Heart left ventricle (tissue), 13 donors: ENCODE measurements at regions not wholly inside any gene's neighbourhood (a gene's known extent, or its start where the extent isn't known, plus 50 kb on each side); places are given as distances from the start of the nearest gene placed in this dataset.

Experiments
- POLR2A ChIP-seq, 2 donors: fragments of 450-650 bp; IDR thresholded peaks; one replicate each; pipeline ENCODE4 v1.6.1; 2017; ENCODE audit warnings: antibody characterized with exemption in 2 of 2, mild to moderate bottlenecking in 2 of 2, moderate library complexity in 2 of 2
- TF ChIP-seq, protein P1 (sequence below), 12 donors: fragments of 200-600 bp; sonication (generic) in 4 of 12; IDR thresholded peaks; one replicate each; pipeline versions ENCODE4 v1.5.0 to v1.8.0; 2018 to 2022; ENCODE audit warnings: antibody characterized with exemption in 12 of 12, mild to moderate bottlenecking in 5 of 12
- donor health status: ischemic (EF 13 %, LVEDD 7.1; RV severe dilation, severe dysfunction).
- donor health status: DM: no; HTN: yes; CAD: no.
- donor health status: DM: no; HTN: no; CAD: no.
- donor health status: ischemic (EF 25% LVEDD 6.9; RV normal size, moderate dysfunction).
- donor health status: ischemic (EF 25% LVEDD 5.7; RV mildly dilated, moderate dysfunction).
- donor health status: ischemic (EF 35%, LVEDD 5.7; RV mildly dilated, moderate dysfunction).
- donor health status: nonischemic (EF 11% LVEDD 7.7; RV severe dilation, severe dysfunction).
- donor health status: DM: yes; HTN: yes; CAD: no.
- donor health status: PGD.
- donor health status: ischemic (EF 29% LVEDD 5.4; RV normal size, mild dysfunction).
- donor health status: nonischemic (EF 23%, LVEDD 6.1; RV moderate dilation, normal function).

- TF ChIP-seq, protein P1, sequence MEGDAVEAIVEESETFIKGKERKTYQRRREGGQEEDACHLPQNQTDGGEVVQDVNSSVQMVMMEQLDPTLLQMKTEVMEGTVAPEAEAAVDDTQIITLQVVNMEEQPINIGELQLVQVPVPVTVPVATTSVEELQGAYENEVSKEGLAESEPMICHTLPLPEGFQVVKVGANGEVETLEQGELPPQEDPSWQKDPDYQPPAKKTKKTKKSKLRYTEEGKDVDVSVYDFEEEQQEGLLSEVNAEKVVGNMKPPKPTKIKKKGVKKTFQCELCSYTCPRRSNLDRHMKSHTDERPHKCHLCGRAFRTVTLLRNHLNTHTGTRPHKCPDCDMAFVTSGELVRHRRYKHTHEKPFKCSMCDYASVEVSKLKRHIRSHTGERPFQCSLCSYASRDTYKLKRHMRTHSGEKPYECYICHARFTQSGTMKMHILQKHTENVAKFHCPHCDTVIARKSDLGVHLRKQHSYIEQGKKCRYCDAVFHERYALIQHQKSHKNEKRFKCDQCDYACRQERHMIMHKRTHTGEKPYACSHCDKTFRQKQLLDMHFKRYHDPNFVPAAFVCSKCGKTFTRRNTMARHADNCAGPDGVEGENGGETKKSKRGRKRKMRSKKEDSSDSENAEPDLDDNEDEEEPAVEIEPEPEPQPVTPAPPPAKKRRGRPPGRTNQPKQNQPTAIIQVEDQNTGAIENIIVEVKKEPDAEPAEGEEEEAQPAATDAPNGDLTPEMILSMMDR (IDR thresholded peaks at IDR 0.05), result no peak
- TF ChIP-seq POLR2A (IDR thresholded peaks at IDR 0.05), result no peak
Measured at GRCh38 chr3:101066711-101067129, 73.5 kb upstream of the ABI3BP start.
